GM23338 (cell line): ENCODE measurements at regions not wholly inside any gene's neighbourhood (a gene's known extent, or its start where the extent isn't known, plus 50 kb on each side); places are given as distances from the start of the nearest gene placed in this dataset.

ENCODE experiments used
- ATAC-seq: fragments of 200-7000 bp; cut with Tn5 transposase; 3 replicates; pipeline ENCODE4 v1.9.1; 2020
- DNase-seq: peaks from one replicate; pipeline ENCODE4 v3.0.0-alpha.2; 2015; ENCODE audit warnings: low spot score
- H2AFZ ChIP-seq: fragments of 200-600 bp; sonication (generic); 2 replicates; pipeline ENCODE4 v1.8.0; 2016; ENCODE audit warnings: antibody characterized with exemption, mild to moderate bottlenecking, moderate library complexity
- H3F3A ChIP-seq: fragments of 200-600 bp; sonication (generic); replicated peaks from 2 replicates; pipeline ENCODE4 v1.8.0; 2017; ENCODE audit warnings: antibody characterized with exemption, mixed run types, low read depth
- H3K27ac ChIP-seq: fragments of 200-600 bp; sonication (generic); 2 replicates; pipeline ENCODE4 v1.6.1; 2016; ENCODE audit warnings: low read depth
- H3K27me3 ChIP-seq: fragments of 200-600 bp; sonication (generic); 2 replicates; pipeline ENCODE4 v1.8.0; 2016; ENCODE audit warnings: mild to moderate bottlenecking, mixed run types, moderate library complexity; ENCODE audit not compliant: insufficient read depth
- H3K36me3 ChIP-seq: fragments of 200-600 bp; sonication (generic); 2 replicates; pipeline ENCODE4 v1.8.0; 2016; ENCODE audit warnings: mild to moderate bottlenecking; ENCODE audit not compliant: insufficient read depth
- H3K4me1 ChIP-seq: fragments of 200-600 bp; sonication (generic); 2 replicates; pipeline ENCODE4 v1.8.0; 2016; ENCODE audit warnings: mild to moderate bottlenecking, moderate library complexity; ENCODE audit not compliant: insufficient read depth
- H3K4me2 ChIP-seq: fragments of 200-600 bp; sonication (generic); 2 replicates; pipeline ENCODE4 v1.7.1; 2017; ENCODE audit warnings: mixed run types
- H3K4me3 ChIP-seq: fragments of 200-600 bp; sonication (generic); 2 replicates; pipeline ENCODE4 v1.6.1; 2016; ENCODE audit warnings: mixed run types
- H3K79me2 ChIP-seq: fragments of 200-600 bp; sonication (generic); replicated peaks from 2 replicates; pipeline ENCODE4 v1.8.0; 2017; ENCODE audit warnings: mild to moderate bottlenecking; ENCODE audit not compliant: insufficient read depth
- H3K9me2 ChIP-seq: fragments of 200-600 bp; sonication (generic); 2 replicates; pipeline ENCODE4 v1.8.0; 2017; ENCODE audit not compliant: insufficient read depth
- H4K20me1 ChIP-seq: fragments of 200-600 bp; sonication (generic); replicated peaks from 2 replicates; pipeline ENCODE4 v1.8.0; 2017; ENCODE audit warnings: mild to moderate bottlenecking; ENCODE audit not compliant: insufficient read depth
- H3K27ac Mint-ChIP-seq: 2 replicates; pipeline ENCODE4 v1.8.0; 2020; ENCODE audit warnings: inconsistent platforms, mild to moderate bottlenecking, moderate library complexity, mixed read lengths
- H3K27me3 Mint-ChIP-seq: 3 replicates; pipeline ENCODE4 v1.8.0; 2022; ENCODE audit warnings: low read depth, mild to moderate bottlenecking, moderate library complexity, mixed read lengths, inconsistent platforms; ENCODE audit not compliant: insufficient read depth, poor library complexity
- H3K36me3 Mint-ChIP-seq: 3 replicates; pipeline ENCODE4 v1.8.0; 2021; ENCODE audit warnings: low read depth, mild to moderate bottlenecking, inconsistent platforms, moderate library complexity, mixed read lengths
- H3K4me1 Mint-ChIP-seq: 3 replicates; pipeline ENCODE4 v1.8.0; 2020; ENCODE audit warnings: mild to moderate bottlenecking, inconsistent platforms, mixed read lengths
- H3K4me3 Mint-ChIP-seq: 3 replicates; pipeline ENCODE4 v1.8.0; 2021; ENCODE audit warnings: moderate library complexity, mild to moderate bottlenecking, inconsistent platforms, mixed read lengths
- H3K9me3 Mint-ChIP-seq: 3 replicates; pipeline ENCODE4 v1.8.0; 2020; ENCODE audit warnings: moderate library complexity, mild to moderate bottlenecking, inconsistent platforms, mixed read lengths
- CREB1 ChIP-seq: fragments of 250-450 bp; sonication (Bioruptor Pico); IDR thresholded peaks from 2 replicates; pipeline ENCODE4 v1.5.0; 2020; ENCODE audit warnings: low read depth, mild to moderate bottlenecking, moderate library complexity
- CTCF ChIP-seq, 2 experiments: fragments of 200-600 bp in 1 of 2; sonication (generic) in 1 of 2; conservative IDR thresholded peaks; 2 replicates each; pipeline versions ENCODE4 v1.5.1 to v1.6.1; 2016 to 2017; ENCODE audit warnings: antibody characterized with exemption in 2 of 2, low read depth in 2 of 2, mild to moderate bottlenecking in 2 of 2, moderate library complexity in 1 of 2
- ETS1 ChIP-seq: IDR thresholded peaks from 2 replicates; pipeline ENCODE4 v1.6.1; 2016; ENCODE audit warnings: antibody characterized with exemption
- EZH2 ChIP-seq: fragments of 200-600 bp; sonication (generic); IDR thresholded peaks from one replicate; pipeline ENCODE4 v1.8.0; 2017; ENCODE audit warnings: antibody characterized with exemption, mild to moderate bottlenecking, low read depth; ENCODE audit not compliant: unreplicated experiment
- EZH2phosphoT487 ChIP-seq: fragments of 200-600 bp; sonication (generic); IDR thresholded peaks from one replicate; pipeline ENCODE4 v1.8.1; 2018; ENCODE audit warnings: antibody characterized with exemption; ENCODE audit not compliant: unreplicated experiment
- JUNB ChIP-seq: IDR thresholded peaks from one replicate; pipeline ENCODE4 v1.6.1; 2016; ENCODE audit warnings: antibody characterized with exemption; ENCODE audit not compliant: unreplicated experiment
- NANOG ChIP-seq: IDR thresholded peaks from 2 replicates; pipeline ENCODE4 v1.6.1; 2016; ENCODE audit warnings: antibody characterized with exemption, borderline replicate concordance
- POLR2AphosphoS5 ChIP-seq: IDR thresholded peaks from 2 replicates; pipeline ENCODE4 v1.6.1; 2016; ENCODE audit warnings: antibody characterized with exemption, low read depth
- REST ChIP-seq: IDR thresholded peaks from one replicate; pipeline ENCODE4 v1.6.1; 2018; ENCODE audit warnings: antibody characterized with exemption; ENCODE audit not compliant: unreplicated experiment
- STAT1 ChIP-seq: IDR thresholded peaks from one replicate; pipeline ENCODE4 v1.6.1; 2016; ENCODE audit warnings: antibody characterized with exemption; ENCODE audit not compliant: unreplicated experiment
- ZNF114 ChIP-seq: fragments of 250-450 bp; sonication (Bioruptor Pico); IDR thresholded peaks from 2 replicates; pipeline ENCODE4 v1.5.0; 2020; ENCODE audit warnings: mild to moderate bottlenecking, moderate library complexity
- ZNF331 ChIP-seq: fragments of 250-450 bp; sonication (Bioruptor Pico); IDR thresholded peaks from 2 replicates; pipeline ENCODE4 v1.5.0; 2020; ENCODE audit warnings: low read depth, mild to moderate bottlenecking, moderate library complexity
- ZNF462 ChIP-seq: fragments of 250-450 bp; sonication (Bioruptor Pico); IDR thresholded peaks from 2 replicates; pipeline ENCODE4 v1.5.0; 2020; ENCODE audit warnings: mild to moderate bottlenecking, moderate library complexity

GRCh38 chr7:26959290-26959689 lies 94.9 kb upstream of the SKAP2 start:
- Histone ChIP-seq H3K27me3 (no peaks in the 10 kb centered on the region), H3K27ac (no peak overlapping the region), H3K36me3 (no peaks in the 10 kb centered on the region), H3K9me2 (no peaks in the 10 kb centered on the region), H3K4me3 (no peak overlapping the region), H2AFZ (0 out of 2 replicates have a peak overlapping the region, but pooled peaks have one; percentile 18), H3K79me2 (no peaks in the 10 kb centered on the region), H3F3A (no peaks in the 10 kb centered on the region), H3K4me2 (no peak overlapping the region), H4K20me1 (no peaks in the 10 kb centered on the region), H3K4me1 (no peaks in the 10 kb centered on the region)
- Mint-ChIP-seq H3K9me3 (no peaks in the 10 kb centered on the region; the same call in 2 of the 3 replicates), H3K27ac (no peak overlapping the region), H3K36me3 (no peaks in the 10 kb centered on the region), H3K27me3 (no peaks in the 10 kb centered on the region), H3K4me3 (no peak overlapping the region), H3K4me1 (peaks cover 7% of the 10 kb centered on the region; the same call in 2 of the 3 replicates)
- no peak for ATAC-seq
- TF ChIP-seq EZH2 (no peak), ZNF462 (no peak), REST (no peak), ZNF114 (CRISPR knock-in tag) (no peak), EZH2phosphoT487 (no peak), JUNB (no peak), ETS1 (no peak), NANOG (no peak), ZNF331 (no peak), CREB1 (CRISPR knock-in tag) (no peak), STAT1 (no peak), POLR2AphosphoS5 (no peak), CTCF (conservative IDR thresholded peaks at IDR 0.05; ENCODE audit: low read depth in 2 of 2) (no peak)
- DNase-seq = no peak
